ENCODE measurements at regions not wholly inside any gene's neighbourhood (a gene's known extent, or its start where the extent isn't known, plus 50 kb on each side); places are given as distances from the start of the nearest gene placed in this dataset.

DNA sequence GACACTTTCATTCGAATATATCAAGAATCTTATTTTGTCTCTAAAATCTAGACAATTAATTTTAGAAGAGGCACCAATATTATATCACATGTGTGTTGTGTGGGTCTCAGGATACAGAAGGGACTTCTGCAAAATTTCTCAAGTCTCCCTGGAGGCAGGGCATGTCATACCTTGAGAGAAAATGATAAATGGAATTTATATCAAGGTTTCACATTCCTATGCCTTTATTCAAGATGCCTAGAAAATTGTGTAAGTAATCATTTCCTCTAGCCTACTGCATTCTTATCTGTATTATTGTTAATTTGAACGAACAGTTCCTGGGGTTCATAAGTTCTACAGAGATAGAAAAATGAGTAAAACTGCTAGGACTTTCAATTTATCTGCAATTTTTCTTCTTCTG lies 1247.9 kb downstream of the GRIK2 start:
- TF ChIP-seq, protein P1, sequence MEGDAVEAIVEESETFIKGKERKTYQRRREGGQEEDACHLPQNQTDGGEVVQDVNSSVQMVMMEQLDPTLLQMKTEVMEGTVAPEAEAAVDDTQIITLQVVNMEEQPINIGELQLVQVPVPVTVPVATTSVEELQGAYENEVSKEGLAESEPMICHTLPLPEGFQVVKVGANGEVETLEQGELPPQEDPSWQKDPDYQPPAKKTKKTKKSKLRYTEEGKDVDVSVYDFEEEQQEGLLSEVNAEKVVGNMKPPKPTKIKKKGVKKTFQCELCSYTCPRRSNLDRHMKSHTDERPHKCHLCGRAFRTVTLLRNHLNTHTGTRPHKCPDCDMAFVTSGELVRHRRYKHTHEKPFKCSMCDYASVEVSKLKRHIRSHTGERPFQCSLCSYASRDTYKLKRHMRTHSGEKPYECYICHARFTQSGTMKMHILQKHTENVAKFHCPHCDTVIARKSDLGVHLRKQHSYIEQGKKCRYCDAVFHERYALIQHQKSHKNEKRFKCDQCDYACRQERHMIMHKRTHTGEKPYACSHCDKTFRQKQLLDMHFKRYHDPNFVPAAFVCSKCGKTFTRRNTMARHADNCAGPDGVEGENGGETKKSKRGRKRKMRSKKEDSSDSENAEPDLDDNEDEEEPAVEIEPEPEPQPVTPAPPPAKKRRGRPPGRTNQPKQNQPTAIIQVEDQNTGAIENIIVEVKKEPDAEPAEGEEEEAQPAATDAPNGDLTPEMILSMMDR (IDR thresholded peaks at IDR 0.05; ENCODE audit: extremely low read depth in 1 of 2, insufficient read depth in 1 of 2, low read depth in 1 of 2, low read length in 2 of 2), result no peak
- TF ChIP-seq POLR2A (IDR thresholded peaks at IDR 0.05; ENCODE audit: low read depth, low read length), result no peak
- TF ChIP-seq MAX (IDR thresholded peaks at IDR 0.05; ENCODE audit: insufficient read depth, insufficient read length), result no peak
- no peak for TF ChIP-seq EZH2 (IDR thresholded peaks at IDR 0.05; ENCODE audit: borderline replicate concordance, low read depth, low read length, severe bottlenecking)
- TF ChIP-seq JUN (IDR thresholded peaks at IDR 0.05; ENCODE audit: borderline replicate concordance, insufficient read depth, insufficient read length, low read depth), result no peak
- TF ChIP-seq FOS (IDR thresholded peaks at IDR 0.05; ENCODE audit: borderline replicate concordance, insufficient read depth, low read length), result no peak

All from endothelial cell of umbilical vein (primary cell).